Activated CD8-positive, alpha-beta T cell treated with anti-CD3 and anti-CD28 coated beads for 36 hours (primary cell): ENCODE measurements at regions not wholly inside any gene's neighbourhood (a gene's known extent, or its start where the extent isn't known, plus 50 kb on each side); places are given as distances from the start of the nearest gene placed in this dataset.

ENCODE experiments used
- ATAC-seq: fragments of 200-7000 bp; cut with Tn5 transposase; one replicate; pipeline ENCODE4 v1.10.0; 2021; ENCODE audit warnings: mild to moderate bottlenecking, moderate library complexity
- CTCF ChIA-PET: fragments of 350-600 bp; sonication (Branson Sonifier 250); formaldehyde crosslinking; loops from one replicate; lab custom pipeline; 2021; ENCODE audit warnings: antibody characterized with exemption; lab: Charles Lee
- POLR2A ChIA-PET: fragments of 350-600 bp; sonication (Branson Sonifier 250); formaldehyde crosslinking; loops from one replicate; lab custom pipeline; 2021; ENCODE audit warnings: antibody characterized with exemption; lab: Charles Lee
- DNase-seq: peaks from one replicate; pipeline ENCODE4 v3.0.0-alpha.2; 2020
- H3K27ac Mint-ChIP-seq: one replicate; pipeline ENCODE4 v1.8.0; 2021; ENCODE audit warnings: mild to moderate bottlenecking, mixed read lengths
- H3K27me3 Mint-ChIP-seq: one replicate; pipeline ENCODE4 v1.8.0; 2021; ENCODE audit warnings: mixed read lengths
- H3K36me3 Mint-ChIP-seq: one replicate; pipeline ENCODE4 v1.8.0; 2021; ENCODE audit warnings: low read depth, mixed read lengths
- H3K4me1 Mint-ChIP-seq: one replicate; pipeline ENCODE4 v1.8.0; 2021; ENCODE audit warnings: low read depth, mixed read lengths
- H3K4me3 Mint-ChIP-seq: one replicate; pipeline ENCODE4 v1.8.0; 2021; ENCODE audit warnings: mild to moderate bottlenecking, moderate library complexity, mixed read lengths
- H3K9me3 Mint-ChIP-seq: one replicate; pipeline ENCODE4 v1.8.0; 2021; ENCODE audit warnings: mixed read lengths
- intact Hi-C: fragments of 100-400 bp; cut with micrococcal nuclease; formaldehyde crosslinking; loops from one replicate; pipeline ENCODE4 v1.10.0; 2022
- TF ChIP-seq, protein P1 (sequence below): fragments of 200-600 bp; IDR thresholded peaks from one replicate; pipeline ENCODE4 v1.8.0; 2022; ENCODE audit warnings: antibody characterized with exemption, mild to moderate bottlenecking

DNA sequence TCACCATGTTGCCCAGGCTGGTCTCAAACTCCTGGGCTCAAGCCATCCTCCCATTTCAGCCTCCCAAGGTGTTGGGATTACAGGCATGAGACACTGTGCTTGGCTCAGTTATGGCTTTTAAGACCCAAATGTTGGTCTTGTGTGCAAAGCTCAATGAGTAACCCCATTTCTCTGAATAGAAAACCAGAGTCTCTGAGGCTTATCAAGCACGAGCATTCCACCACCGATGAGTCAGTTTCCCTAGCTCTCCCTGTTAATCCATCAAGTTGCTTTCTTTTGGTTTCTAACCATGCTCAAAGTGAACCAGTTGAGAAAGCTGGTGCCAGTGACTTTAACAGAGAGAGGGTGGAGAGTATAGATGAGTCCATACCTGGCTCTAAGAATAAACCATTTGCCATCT lies 350.9 kb upstream of the ADGRL2 start:
- ATAC-seq (no peak), DNase-seq (no peak)
- no peak overlapping the region for H3K27ac Mint-ChIP-seq
- no peaks in the 10 kb centered on the region for H3K36me3 Mint-ChIP-seq
- no peaks in the 10 kb centered on the region for H3K4me1 Mint-ChIP-seq
- no peak overlapping the region for H3K4me3 Mint-ChIP-seq
- TF ChIP-seq, protein P1, sequence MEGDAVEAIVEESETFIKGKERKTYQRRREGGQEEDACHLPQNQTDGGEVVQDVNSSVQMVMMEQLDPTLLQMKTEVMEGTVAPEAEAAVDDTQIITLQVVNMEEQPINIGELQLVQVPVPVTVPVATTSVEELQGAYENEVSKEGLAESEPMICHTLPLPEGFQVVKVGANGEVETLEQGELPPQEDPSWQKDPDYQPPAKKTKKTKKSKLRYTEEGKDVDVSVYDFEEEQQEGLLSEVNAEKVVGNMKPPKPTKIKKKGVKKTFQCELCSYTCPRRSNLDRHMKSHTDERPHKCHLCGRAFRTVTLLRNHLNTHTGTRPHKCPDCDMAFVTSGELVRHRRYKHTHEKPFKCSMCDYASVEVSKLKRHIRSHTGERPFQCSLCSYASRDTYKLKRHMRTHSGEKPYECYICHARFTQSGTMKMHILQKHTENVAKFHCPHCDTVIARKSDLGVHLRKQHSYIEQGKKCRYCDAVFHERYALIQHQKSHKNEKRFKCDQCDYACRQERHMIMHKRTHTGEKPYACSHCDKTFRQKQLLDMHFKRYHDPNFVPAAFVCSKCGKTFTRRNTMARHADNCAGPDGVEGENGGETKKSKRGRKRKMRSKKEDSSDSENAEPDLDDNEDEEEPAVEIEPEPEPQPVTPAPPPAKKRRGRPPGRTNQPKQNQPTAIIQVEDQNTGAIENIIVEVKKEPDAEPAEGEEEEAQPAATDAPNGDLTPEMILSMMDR = no peak
- no peaks in the 10 kb centered on the region for H3K9me3 Mint-ChIP-seq
- no peaks in the 10 kb centered on the region for H3K27me3 Mint-ChIP-seq
- intact Hi-C loops = no loop called here
- ChIA-PET POLR2A (no interaction called here), CTCF (no interaction called here)

GRCh38 chr1:81446000-81446669 lies 354.6 kb upstream of the ADGRL2 start:
- no peaks in the 10 kb centered on the region for H3K9me3 Mint-ChIP-seq
- TF ChIP-seq, protein P1 = no peak
- no peak overlapping the region for H3K27ac Mint-ChIP-seq
- intact Hi-C loops = no loop called here
- no peaks in the 10 kb centered on the region for H3K36me3 Mint-ChIP-seq
- no peaks in the 10 kb centered on the region for H3K27me3 Mint-ChIP-seq
- ATAC-seq (no peak), DNase-seq (no peak)
- ChIA-PET CTCF (no interaction called here), POLR2A (no interaction called here)
- no peaks in the 10 kb centered on the region for H3K4me1 Mint-ChIP-seq
- no peak overlapping the region for H3K4me3 Mint-ChIP-seq

DNA sequence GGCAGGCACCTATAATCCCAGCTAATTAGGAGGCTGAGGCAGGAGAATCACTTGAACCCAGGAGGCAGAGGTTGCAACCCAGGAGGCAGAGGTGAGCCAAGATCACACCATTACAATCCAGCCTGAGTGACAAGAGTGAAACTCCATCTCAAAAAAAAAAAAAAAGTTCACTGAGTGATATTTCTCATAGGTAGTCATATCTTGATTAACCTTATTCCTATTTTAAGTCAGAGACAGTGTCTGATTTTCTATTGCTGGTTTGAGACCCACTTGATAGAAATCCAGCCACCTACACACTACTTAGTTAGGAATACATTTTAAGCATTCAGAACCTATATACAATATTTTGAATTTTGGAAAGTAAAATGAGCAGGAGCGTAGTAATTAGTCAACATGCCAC lies 357.4 kb upstream of the ADGRL2 start:
- Mint-ChIP-seq H3K4me1 (no peaks in the 10 kb centered on the region), H3K9me3 (no peaks in the 10 kb centered on the region), H3K4me3 (no peak overlapping the region), H3K27me3 (no peaks in the 10 kb centered on the region), H3K36me3 (no peaks in the 10 kb centered on the region), H3K27ac (no peak overlapping the region)
- TF ChIP-seq, protein P1 = no peak
- intact Hi-C loops = no loop called here
- POLR2A ChIA-PET = no interaction called here
- DNase-seq (no peak), ATAC-seq (no peak)
- CTCF ChIA-PET = no interaction called here

DNA sequence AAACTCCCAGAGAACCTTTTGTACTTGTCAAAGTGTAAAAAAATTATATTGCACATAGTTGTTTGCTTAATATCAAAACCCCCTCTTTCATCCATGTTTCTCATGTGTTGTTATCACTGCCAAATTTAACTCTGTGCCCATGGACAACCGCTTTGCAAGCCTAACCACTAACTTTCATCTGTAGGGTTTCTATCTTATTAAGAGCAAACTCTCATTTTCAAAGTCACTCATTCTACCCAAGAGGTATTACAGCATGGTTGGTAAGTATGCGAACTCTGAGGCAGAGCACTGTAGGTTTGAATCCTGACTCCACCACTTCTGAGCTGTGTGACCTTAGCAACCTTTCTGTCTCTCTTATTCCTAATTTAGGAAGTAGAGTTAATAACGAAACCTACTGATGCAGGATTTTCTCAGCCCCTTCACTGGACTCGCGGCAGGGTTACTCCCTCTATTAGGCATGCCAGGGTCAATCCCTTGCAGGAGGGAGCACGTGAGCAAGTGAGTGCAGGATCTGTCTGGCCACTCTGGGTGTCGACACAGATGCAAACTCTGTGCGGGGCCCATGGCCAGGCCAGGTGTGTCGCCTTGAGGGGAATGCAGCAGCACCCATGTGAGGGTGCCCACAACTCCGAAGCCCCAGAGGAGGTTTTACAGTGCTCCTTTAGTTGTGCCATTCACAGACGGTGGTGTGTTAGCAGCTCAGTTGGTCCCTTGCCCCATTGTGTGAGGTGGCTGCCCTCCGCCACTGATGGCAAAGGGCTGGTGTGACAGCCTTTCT lies 361.5 kb upstream of the ADGRL2 start:
- no peaks in the 10 kb centered on the region for H3K4me1 Mint-ChIP-seq
- no peak for ATAC-seq
- no peaks in the 10 kb centered on the region for H3K27me3 Mint-ChIP-seq
- H3K27ac Mint-ChIP-seq = no peak overlapping the region
- intact Hi-C loops = no loop called here
- CTCF ChIA-PET = no interaction called here
- H3K9me3 Mint-ChIP-seq = no peaks in the 10 kb centered on the region
- H3K36me3 Mint-ChIP-seq = no peaks in the 10 kb centered on the region
- POLR2A ChIA-PET = no interaction called here
- TF ChIP-seq, protein P1 = no peak
- H3K4me3 Mint-ChIP-seq = no peak overlapping the region
- DNase-seq = no peak

DNA sequence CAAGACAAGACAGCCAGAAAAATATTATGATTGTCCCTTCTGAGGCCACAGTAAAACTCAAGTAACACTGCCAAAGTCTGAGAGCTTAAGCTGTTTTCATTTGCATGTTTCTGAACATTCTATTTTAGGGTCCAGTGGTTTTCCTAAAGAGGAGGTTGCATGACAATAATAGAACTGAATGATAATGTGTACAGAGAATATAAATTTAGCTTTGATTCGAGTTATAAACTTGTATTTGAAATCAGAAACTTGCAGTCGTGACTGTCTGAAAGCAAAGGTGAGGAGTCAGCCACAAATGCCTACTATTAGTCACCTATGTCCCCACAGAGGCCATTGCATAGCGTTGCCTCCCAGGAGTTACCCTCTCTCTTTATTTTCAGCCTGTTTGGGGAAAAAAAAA lies 363.1 kb upstream of the ADGRL2 start:
- H3K9me3 Mint-ChIP-seq = no peaks in the 10 kb centered on the region
- no peak for ATAC-seq
- intact Hi-C loops = no loop called here
- no peak overlapping the region for H3K4me3 Mint-ChIP-seq
- ChIA-PET CTCF (no interaction called here), POLR2A (no interaction called here)
- H3K27me3 Mint-ChIP-seq = no peaks in the 10 kb centered on the region
- no peaks in the 10 kb centered on the region for H3K36me3 Mint-ChIP-seq
- TF ChIP-seq, protein P1 = no peak
- no peak for DNase-seq
- H3K4me1 Mint-ChIP-seq = no peaks in the 10 kb centered on the region
- no peak overlapping the region for H3K27ac Mint-ChIP-seq
